B cell (primary cell): ENCODE measurements at regions not wholly inside any gene's neighbourhood (a gene's known extent, or its start where the extent isn't known, plus 50 kb on each side); places are given as distances from the start of the nearest gene placed in this dataset.

Experiments
- EZH2 ChIP-seq: IDR thresholded peaks from 2 replicates; pipeline ENCODE4 v1.6.1; 2012; ENCODE audit warnings: borderline replicate concordance, low read depth, mild to moderate bottlenecking, moderate library complexity, low read length; ENCODE audit not compliant: insufficient read depth, poor library complexity, severe bottlenecking
- TF ChIP-seq, protein P1 (sequence below): fragments of 200-600 bp; IDR thresholded peaks from one replicate; pipeline ENCODE4 v1.8.0; 2022; ENCODE audit warnings: antibody characterized with exemption, mild to moderate bottlenecking

- TF ChIP-seq, protein P1, sequence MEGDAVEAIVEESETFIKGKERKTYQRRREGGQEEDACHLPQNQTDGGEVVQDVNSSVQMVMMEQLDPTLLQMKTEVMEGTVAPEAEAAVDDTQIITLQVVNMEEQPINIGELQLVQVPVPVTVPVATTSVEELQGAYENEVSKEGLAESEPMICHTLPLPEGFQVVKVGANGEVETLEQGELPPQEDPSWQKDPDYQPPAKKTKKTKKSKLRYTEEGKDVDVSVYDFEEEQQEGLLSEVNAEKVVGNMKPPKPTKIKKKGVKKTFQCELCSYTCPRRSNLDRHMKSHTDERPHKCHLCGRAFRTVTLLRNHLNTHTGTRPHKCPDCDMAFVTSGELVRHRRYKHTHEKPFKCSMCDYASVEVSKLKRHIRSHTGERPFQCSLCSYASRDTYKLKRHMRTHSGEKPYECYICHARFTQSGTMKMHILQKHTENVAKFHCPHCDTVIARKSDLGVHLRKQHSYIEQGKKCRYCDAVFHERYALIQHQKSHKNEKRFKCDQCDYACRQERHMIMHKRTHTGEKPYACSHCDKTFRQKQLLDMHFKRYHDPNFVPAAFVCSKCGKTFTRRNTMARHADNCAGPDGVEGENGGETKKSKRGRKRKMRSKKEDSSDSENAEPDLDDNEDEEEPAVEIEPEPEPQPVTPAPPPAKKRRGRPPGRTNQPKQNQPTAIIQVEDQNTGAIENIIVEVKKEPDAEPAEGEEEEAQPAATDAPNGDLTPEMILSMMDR = no peak
- no peak for TF ChIP-seq EZH2
Observed at GRCh38 chr16:86419518-86419917, 90.8 kb upstream of the FOXF1 start.
